ACHN (cell line): ENCODE measurements at regions not wholly inside any gene's neighbourhood (a gene's known extent, or its start where the extent isn't known, plus 50 kb on each side); places are given as distances from the start of the nearest gene placed in this dataset.
A peak's percentile ranks its signal among the peaks of the same experiment; 100 is the strongest.
"Not testable (repeated sequence)": the region's sequence is repeated elsewhere in the genome, so short reads cannot be mapped to it uniquely, and the experiment has no call there.

Experiments used
- DNase-seq: peaks from one replicate; pipeline ENCODE4 v3.0.0-alpha.2; 2015
- in situ Hi-C: cut with HindIII; loops from 2 replicates; pipeline ENCODE4 v1.10.0; 2017; ENCODE audit warnings: low sequenced_read_pairs, low pct_ligation_motif_present, low pct_unique_long_range_greater_than_20kb

DNA sequence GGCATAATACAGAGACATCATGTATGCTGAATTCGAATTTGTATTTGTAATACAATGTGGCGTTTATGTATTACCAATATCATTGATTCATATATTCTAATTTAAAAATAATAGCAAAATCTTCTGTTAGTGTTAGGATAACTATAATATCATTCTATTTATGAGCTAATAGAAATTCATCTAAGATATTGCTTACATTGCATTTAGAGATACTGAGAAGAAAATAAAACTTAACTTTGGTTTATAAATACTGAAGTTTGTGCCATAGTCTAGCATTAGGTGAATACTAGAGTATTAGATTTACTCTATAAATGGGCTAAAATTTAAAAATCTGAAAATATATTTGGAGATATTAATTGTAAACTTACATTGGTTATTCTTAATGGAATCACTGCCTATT lies 1590.6 kb downstream of the PCDH18 start:
- no peak for DNase-seq
- in situ Hi-C loops = no loop called here

DNA sequence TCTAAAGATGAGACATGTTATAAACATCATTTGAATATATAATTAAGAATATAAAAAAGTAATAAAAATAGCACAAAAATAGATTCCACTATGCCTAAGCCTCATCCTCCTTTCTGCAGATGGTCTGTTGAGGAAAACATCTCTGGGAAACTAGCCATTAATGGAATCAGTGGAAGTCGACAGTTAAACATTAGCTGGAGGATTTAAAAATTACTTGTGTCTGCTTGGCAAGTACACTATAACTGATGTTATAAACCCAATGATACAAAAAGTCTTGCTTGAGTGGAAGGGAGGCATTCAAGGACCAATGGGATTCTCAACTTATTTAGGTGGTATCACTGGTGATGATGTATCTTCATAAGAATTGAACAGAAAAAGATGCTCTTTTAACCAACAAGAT lies 1598.3 kb downstream of the PCDH18 start:
- in situ Hi-C loops = no loop called here
- DNase-seq = peak; percentile 33

DNA sequence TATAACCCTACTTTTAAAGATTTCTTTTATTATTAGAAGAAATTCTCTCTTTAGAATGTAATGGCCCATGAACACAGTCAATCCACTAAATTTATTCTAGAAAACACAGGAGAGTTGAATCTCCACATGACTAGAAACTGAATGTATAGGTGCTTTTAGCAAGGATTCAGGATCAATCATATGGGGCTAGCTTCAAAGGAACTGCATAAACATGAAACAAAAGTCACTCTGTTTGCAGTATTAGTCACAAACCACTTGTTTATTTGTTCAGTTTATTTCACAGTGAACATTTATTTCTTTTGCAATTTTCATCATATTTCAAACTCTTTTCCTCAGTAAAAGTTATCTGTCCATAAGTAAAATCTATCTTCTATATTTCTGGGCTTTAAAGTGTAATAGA lies 1604.6 kb downstream of the PCDH18 start:
- in situ Hi-C loops = no loop called here

DNA sequence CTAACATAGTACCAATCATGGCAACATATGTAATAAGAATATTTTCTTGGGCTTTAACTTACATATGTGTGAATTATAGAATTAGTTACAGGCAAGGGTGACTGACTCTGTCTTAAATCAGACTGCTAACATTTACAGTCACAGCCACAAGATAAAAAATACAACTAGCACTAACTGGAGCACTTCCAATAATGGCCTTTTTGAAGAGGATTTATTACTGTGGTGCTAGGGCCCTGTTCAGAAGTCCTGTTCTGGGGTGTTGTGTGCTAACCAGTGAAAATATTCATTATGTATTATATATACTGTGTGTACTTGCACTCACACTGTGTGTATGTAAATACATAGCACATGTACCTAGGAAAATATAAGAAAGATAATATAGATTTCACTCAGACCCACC lies 1611.2 kb downstream of the PCDH18 start:
- in situ Hi-C loops = no loop called here
- DNase-seq = no peak

More for the DNA sequence above, 1604.6 kb downstream of the PCDH18 start:
- DNase-seq = no peak

DNA sequence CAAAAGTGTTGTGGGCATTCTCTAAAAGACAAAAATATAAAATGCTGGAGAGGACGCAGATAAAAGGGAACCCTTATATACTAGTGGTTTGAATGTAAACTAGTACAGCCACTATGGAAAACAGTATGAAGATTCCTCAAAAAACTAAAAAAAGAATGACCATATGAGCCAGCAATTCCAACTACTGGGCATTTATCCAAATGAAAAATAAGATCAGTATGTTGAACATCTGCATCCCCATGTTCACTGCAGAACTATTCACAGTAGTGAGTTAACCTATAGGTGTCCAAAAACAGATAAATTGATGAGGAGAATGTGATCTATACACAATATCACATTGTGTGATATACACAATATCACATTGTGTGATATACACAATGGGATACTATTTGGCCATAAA lies 1615.3 kb downstream of the PCDH18 start:
- no peak for DNase-seq
- in situ Hi-C loops = no loop called here

DNA sequence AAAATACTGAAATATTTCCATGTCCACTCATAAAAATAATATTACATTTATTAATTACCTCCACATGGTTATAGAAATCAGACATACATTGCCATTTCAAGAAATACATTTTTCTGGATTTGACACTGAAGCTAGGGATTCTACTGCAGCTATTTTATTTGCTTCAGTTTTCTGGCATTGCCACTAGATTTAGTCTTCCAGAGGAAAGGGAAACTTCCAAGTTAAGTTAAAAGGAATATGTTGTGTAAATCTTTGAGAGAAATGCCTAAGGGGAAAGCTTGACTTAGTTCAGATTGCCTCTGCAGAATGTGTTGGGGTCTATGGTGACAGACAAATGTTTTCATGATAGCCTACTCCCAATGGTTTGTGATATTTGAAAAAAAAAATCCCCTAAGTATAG lies 1631.3 kb downstream of the PCDH18 start:
- DNase-seq = no peak
- in situ Hi-C loops = no loop called here

DNA sequence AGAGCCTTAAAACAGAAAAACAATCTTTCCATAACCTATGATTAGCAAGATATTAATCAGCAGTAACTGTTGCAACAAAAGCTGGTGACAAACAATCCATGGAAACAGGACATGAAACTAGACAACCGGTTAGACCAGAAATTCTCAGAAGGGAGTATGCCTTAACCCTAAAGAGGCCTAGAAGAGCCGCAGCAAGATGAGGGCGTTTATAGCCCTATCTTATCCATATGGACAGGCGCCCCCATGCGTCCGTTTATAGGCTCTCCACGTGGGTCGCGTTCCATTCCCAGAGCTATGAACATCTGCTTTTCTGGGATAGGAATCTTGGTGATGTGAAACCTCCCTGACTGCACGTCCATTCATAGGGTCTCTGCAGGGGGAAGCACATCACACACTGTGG lies 1662.7 kb upstream of the PABPC4L start:
- in situ Hi-C loops = not testable (repeated sequence)

DNA sequence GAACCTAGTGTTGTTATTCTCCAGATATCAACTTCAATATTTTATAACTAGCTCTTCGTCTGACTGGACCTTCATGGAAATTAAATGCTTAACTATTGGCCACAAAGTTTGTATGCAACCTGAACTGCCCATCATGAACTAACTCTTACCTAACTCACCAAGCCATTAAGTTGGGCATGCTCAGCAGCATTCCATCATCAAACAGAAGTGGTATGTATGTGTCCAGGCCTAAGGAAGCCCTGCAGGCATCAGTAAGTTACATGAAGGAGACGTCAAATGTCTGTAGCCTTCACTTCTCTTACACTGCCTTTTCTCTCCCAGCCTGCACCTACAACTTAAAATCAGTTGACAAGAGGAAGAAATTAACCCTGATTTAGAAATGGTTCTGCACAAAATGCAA lies 1639.2 kb upstream of the PABPC4L start:
- in situ Hi-C loops = no loop called here
- DNase-seq = no peak

More for the DNA sequence above, 1662.7 kb upstream of the PABPC4L start:
- DNase-seq = not testable (repeated sequence)

DNA sequence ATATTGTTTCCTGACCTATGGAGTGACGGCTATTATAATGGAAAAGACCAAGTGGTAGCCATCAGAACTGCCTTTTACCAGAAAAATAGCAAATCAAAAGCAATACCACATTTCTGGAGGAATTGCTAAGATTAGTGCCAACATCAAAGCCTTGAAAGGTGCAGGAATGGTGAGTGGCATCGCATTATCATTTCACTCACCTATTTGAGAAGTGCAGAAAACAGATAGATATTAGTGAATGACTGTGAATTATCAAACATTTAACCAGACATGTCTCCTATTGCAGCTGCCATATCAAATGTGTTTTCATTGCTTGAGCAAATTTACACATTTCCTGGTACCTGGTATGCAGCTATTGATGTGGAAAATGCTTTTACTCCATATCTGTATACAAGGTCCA lies 1638.1 kb upstream of the PABPC4L start:
- DNase-seq = no peak
- in situ Hi-C loops = no loop called here

DNA sequence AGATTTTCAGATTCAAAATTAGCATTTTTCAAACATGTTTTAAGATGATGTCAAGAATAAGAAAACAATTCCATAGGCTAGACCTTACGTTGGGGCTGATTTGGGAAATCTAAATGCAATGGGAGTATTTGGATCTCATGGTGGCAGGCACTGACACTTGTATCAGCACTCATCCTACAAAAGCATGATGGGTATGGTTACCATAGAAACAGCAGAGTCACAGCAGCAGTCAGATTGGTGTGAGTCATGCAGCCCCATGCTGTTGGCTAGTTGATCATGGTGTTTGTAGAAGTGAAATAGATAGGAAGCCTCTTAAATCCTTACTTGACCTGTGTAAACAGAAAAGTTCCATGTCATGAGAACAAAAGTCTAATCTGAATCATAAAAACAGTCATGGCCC lies 1637.3 kb upstream of the PABPC4L start:
- in situ Hi-C loops = no loop called here
- peak; percentile 52 for DNase-seq

DNA sequence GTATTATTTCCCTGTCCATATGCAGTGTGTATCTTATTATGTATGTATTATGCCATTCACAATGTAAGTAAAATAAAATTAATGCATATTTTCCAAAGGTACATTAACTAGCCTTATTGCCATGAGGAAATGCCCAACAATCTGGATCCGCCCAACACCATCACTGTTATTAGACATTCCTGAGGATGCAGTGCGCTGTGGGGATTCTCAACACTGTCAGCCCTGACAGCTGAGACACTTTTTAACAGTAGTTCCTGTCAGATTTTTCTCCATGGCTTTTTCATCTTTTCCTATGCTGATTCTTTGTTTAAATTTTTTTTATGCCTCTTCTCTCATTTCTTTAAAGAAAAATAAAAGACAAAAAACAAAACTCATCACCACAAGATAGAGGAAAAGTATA lies 1632.9 kb upstream of the PABPC4L start:
- DNase-seq = no peak
- in situ Hi-C loops = no loop called here

DNA sequence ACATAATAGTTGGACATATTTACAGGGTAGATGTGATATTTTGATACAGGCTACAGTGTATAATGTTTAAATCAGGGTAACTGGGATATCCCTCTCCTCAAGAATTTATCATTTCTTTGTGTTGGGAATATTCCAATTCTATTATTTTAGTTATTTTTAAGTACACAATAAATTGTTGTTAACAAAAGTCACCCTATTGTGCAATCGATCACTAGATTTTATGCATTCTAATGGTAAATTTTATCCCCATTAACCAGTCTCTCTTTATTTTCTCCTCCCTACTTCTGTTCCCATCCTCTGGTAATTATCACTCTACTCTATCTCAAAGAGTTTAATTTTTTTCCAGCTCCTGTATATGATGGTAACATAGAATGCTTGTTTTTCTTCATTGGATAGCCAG lies 1631.9 kb upstream of the PABPC4L start:
- no peak for DNase-seq
- in situ Hi-C loops = no loop called here

DNA sequence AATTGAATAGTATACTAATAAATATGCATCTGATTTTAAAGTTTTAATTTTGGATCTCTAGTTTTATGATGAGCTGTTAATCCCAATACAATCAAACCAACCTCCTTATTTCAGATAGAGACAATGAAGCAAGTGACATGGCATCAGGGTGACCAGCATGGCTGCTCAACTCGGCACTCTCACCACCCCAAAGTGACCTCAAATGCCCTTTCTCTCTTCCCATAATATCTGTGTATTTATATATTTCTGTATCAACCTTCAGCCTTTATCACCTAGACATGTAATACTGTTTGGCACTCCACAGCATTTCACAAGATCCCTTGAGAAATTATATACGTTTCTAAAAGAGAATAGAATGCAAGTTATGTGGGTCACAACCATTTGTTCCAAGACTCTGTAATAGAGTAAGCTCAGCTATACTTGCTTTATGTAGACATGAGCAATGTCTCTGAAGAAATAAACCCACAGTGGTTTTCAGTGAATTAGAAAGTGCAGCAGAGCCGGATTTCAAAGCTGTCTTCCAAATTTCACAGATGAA lies 1623.2 kb upstream of the PABPC4L start:
- DNase-seq = no peak
- in situ Hi-C loops = no loop called here

DNA sequence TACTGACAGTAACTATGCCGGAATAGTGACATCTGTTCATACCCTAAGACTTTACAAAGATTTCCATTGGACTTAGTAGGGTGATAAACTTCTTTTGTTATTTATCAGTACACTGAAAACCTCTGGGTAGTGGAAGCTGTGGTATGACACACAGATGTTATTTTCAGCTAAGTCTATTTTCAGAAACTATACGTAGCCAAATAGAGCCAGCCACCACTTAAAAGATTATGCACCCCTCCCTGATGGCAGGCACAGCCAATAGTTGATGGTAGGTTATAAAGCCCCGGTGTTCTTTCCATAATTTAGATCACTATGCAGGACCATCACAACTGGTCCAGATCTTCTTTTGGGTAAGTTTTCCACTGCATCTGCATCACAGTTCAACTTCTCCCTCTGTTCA lies 1603.2 kb upstream of the PABPC4L start:
- in situ Hi-C loops = no loop called here
- no peak for DNase-seq

DNA sequence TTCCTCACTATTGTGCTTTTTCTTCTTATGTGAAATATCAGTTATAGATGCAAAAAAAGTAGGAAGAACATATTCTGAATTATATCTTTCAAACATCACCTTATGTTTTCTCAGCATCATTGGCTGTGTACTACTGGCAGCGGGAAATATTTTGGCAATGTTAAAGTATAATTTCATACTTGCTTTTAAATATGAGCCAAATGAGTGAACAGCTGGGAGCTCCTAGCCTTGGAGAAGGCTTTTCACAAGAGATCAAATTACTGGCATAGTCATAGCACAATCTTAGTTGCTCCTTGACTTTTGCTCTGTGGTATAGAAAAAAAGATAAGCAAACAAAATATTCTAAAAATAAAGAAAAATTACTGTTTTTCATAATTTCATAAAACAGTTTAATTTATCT lies 1575.8 kb upstream of the PABPC4L start:
- in situ Hi-C loops = no loop called here

DNA sequence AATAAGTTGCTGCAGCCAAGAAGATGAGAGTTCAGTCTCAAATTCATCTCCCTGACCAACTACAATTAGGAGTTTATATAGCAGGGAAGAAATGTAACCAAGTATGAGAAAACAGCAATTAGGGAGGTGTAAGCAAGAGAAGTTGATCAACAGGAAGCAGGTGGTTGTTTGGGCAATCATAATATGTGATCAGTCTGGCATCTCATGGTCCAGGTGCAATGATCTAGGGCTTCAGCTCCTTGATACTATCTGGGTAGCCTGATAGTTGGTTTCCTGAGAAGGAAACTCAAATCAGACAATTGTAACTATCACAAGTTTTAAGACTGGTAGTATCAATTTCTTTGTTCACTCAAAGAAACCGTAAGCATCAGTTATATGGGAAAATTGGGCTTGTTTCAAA lies 1574.3 kb upstream of the PABPC4L start:
- DNase-seq = no peak
- in situ Hi-C loops = no loop called here

More for the DNA sequence above, 1575.8 kb upstream of the PABPC4L start:
- no peak for DNase-seq

DNA sequence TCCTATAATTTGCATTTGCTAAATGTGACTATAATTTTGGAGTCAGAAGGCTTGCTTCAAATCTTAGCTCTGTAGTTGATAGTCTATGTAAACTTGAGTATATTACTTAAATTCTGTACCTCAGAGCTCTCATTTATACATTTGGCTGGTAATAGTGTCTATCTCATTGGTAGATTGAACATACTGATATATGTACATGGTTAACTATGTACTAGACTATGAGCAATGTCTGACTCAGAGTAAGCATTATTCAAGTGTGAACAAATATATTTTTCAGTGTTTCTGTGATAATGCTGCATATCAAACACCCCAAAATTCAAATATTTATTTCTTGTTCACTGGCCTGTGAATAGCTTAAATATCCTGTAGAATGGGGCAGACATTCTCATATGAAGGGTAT lies 1568.9 kb upstream of the PABPC4L start:
- DNase-seq = no peak
- in situ Hi-C loops = no loop called here

DNA sequence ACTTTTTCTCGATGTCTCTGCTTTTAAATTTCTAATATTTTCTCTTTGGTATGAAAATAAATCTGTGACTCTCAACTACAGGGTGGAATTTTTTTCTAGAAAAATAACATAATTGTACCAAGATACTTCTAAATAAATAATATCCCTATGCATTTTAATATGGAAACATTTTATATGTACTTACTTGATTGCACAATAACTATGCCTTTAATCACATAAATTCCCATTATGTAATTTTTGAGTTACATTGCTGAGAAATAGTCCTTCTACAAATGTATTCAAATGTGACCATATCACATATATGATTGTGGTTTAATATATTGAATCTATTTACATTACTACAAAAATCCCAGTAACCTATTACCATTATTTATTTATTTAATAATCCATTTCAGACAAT lies 1543.3 kb upstream of the PABPC4L start:
- no peak for DNase-seq
- in situ Hi-C loops = no loop called here

DNA sequence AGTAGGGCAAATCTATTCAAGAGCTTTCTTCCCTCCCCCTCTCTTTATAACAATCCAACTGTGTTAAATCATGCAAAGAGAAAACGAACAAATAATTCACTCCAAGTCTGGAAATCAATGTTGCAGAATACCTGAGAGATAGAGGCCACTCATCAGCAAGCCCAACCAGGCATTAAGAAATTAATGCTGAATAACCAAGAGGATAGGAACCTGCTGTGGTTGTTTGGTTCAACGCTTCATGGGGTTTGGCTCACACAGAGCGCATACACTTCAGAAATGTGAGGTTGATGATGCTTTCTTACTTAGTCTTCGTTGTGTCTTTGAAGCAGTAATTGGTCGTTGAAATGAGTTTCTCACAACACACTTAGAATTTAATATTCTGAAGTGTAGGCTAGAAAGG lies 1540.0 kb upstream of the PABPC4L start:
- DNase-seq = no peak
- in situ Hi-C loops = no loop called here

DNA sequence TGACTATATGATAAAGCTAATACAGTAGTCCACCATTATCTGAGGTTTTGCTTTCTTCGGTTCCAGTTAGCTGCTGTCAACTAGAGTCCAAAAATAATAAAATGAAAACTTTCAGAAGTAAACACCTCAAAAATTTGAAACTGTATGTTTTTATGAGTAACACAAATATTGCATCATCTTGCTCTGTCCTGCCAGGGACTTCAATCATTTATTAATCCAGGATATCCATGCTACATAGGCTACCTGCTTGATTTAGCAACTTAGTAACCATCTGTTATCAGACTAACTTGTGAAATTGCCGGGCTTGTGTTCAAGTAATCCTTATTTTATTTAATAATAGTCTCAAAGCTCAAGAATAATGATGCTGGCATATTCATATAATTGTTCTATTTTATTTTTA lies 1537.8 kb upstream of the PABPC4L start:
- DNase-seq = no peak
- in situ Hi-C loops = no loop called here

DNA sequence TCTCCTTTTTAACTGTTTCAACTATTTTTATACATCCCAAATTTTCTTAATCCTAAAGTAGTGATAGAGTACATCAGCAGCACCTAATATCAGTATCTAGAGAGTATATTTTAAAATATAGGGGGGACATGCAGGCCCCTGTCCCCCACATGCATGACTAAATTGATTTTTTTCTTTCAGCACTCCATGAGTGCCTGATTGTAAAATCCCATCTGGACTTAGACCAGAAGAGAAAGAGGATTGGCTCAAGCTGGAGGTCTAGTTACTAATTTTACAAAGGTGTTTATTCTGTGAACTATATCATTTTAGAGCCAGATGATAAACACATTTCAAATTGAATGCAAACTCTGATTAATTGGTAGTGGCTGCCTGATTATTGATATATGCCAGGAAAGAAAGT lies 1533.9 kb upstream of the PABPC4L start:
- DNase-seq = no peak
- in situ Hi-C loops = no loop called here
